Smooth muscle cell (in vitro differentiated cells): ENCODE measurements at regions not wholly inside any gene's neighbourhood (a gene's known extent, or its start where the extent isn't known, plus 50 kb on each side); places are given as distances from the start of the nearest gene placed in this dataset.

Source experiments
- DNase-seq: peaks from one replicate; lab custom pipeline; 2025; ENCODE audit not compliant: unreplicated experiment; lab: John Stamatoyannopoulos, UW
- H2AFZ ChIP-seq: fragments of 200-600 bp; sonication (generic); 2 replicates; pipeline ENCODE4 v1.6.0; 2016; ENCODE audit warnings: antibody characterized with exemption, low read depth, mild to moderate bottlenecking
- H3F3A ChIP-seq: fragments of 200-600 bp; sonication (generic); 2 replicates; pipeline ENCODE4 v1.6.0; 2017; ENCODE audit warnings: antibody characterized with exemption, low read depth
- H3K27ac ChIP-seq: fragments of 200-600 bp; sonication (generic); 2 replicates; pipeline ENCODE4 v1.5.1; 2016; ENCODE audit warnings: low read depth, mild to moderate bottlenecking
- H3K27me3 ChIP-seq: fragments of 200-600 bp; sonication (generic); 2 replicates; pipeline ENCODE4 v1.6.1; 2016; ENCODE audit warnings: low read depth, mild to moderate bottlenecking
- H3K36me3 ChIP-seq: fragments of 200-600 bp; sonication (generic); 2 replicates; pipeline ENCODE4 v1.5.1; 2016; ENCODE audit warnings: low read depth
- H3K4me1 ChIP-seq: fragments of 200-600 bp; sonication (generic); 2 replicates; pipeline ENCODE4 v1.5.1; 2016; ENCODE audit warnings: low read depth
- H3K4me2 ChIP-seq: fragments of 200-600 bp; sonication (generic); 2 replicates; pipeline ENCODE4 v1.6.0; 2016; ENCODE audit warnings: mild to moderate bottlenecking
- H3K4me3 ChIP-seq: fragments of 200-600 bp; sonication (generic); 2 replicates; pipeline ENCODE4 v1.5.1; 2016; ENCODE audit warnings: mild to moderate bottlenecking
- H3K79me2 ChIP-seq: fragments of 200-600 bp; sonication (generic); 2 replicates; pipeline ENCODE4 v1.6.0; 2016; ENCODE audit warnings: low read depth, mild to moderate bottlenecking
- H3K9ac ChIP-seq: fragments of 200-600 bp; sonication (generic); 2 replicates; pipeline ENCODE4 v1.6.0; 2016; ENCODE audit warnings: low read depth
- H3K9me3 ChIP-seq: fragments of 200-600 bp; sonication (generic); replicated peaks from 2 replicates; pipeline ENCODE4 v1.5.1; 2016; ENCODE audit warnings: low read depth
- H4K20me1 ChIP-seq: fragments of 200-600 bp; sonication (generic); 2 replicates; pipeline ENCODE4 v1.6.0; 2016; ENCODE audit warnings: low read depth
- WGBS: methylation state at CpG from one replicate; pipeline ENCODE4 v1.1.7; 2016; ENCODE audit warnings: low lambda C conversion rate; 5-methylcytosine and 5-hydroxymethylcytosine counted together
- TF ChIP-seq, protein P1 (sequence below): fragments of 200-600 bp; sonication (generic); IDR thresholded peaks from 2 replicates; pipeline ENCODE4 v1.5.1; 2017; ENCODE audit warnings: borderline replicate concordance, mild to moderate bottlenecking, antibody characterized with exemption; ENCODE audit not compliant: insufficient read depth, poor library complexity, severe bottlenecking

- no peaks in the 10 kb centered on the region for H3K79me2 ChIP-seq
- no peaks in the 10 kb centered on the region for H3F3A ChIP-seq
- no peaks in the 10 kb centered on the region for H3K9me3 ChIP-seq
- DNase-seq, result no peak
- no peaks in the 10 kb centered on the region for H3K36me3 ChIP-seq
- no peak overlapping the region for H3K4me2 ChIP-seq
- no peaks in the 10 kb centered on the region for H3K27me3 ChIP-seq
- H2AFZ ChIP-seq, result no peak overlapping the region
- H3K27ac ChIP-seq, result no peak overlapping the region
- 90% methylated on average over 10 of the region's 10 CpGs for WGBS
- TF ChIP-seq, protein P1, sequence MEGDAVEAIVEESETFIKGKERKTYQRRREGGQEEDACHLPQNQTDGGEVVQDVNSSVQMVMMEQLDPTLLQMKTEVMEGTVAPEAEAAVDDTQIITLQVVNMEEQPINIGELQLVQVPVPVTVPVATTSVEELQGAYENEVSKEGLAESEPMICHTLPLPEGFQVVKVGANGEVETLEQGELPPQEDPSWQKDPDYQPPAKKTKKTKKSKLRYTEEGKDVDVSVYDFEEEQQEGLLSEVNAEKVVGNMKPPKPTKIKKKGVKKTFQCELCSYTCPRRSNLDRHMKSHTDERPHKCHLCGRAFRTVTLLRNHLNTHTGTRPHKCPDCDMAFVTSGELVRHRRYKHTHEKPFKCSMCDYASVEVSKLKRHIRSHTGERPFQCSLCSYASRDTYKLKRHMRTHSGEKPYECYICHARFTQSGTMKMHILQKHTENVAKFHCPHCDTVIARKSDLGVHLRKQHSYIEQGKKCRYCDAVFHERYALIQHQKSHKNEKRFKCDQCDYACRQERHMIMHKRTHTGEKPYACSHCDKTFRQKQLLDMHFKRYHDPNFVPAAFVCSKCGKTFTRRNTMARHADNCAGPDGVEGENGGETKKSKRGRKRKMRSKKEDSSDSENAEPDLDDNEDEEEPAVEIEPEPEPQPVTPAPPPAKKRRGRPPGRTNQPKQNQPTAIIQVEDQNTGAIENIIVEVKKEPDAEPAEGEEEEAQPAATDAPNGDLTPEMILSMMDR, result no peak
- H3K9ac ChIP-seq, result no peak overlapping the region
- H3K4me1 ChIP-seq, result peaks cover 3% of the 10 kb centered on the region
- no peaks in the 10 kb centered on the region for H4K20me1 ChIP-seq
- H3K4me3 ChIP-seq, result no peak overlapping the region
Measured at GRCh38 chr2:129763190-129763846, 216.1 kb upstream of the RAB6C start.

GRCh38 chr2:129763966-129764365 is 215.5 kb upstream of the RAB6C start:
- Histone ChIP-seq H3F3A (no peaks in the 10 kb centered on the region), H3K4me3 (no peak overlapping the region), H3K4me1 (no peaks in the 10 kb centered on the region), H3K79me2 (no peaks in the 10 kb centered on the region), H4K20me1 (no peaks in the 10 kb centered on the region), H3K4me2 (no peak overlapping the region), H2AFZ (no peak overlapping the region), H3K9ac (no peak overlapping the region), H3K9me3 (no peaks in the 10 kb centered on the region), H3K36me3 (no peaks in the 10 kb centered on the region), H3K27me3 (no peaks in the 10 kb centered on the region), H3K27ac (no peak overlapping the region)
- TF ChIP-seq, protein P1, result no peak
- no peak for DNase-seq
- WGBS, result 91% methylated on average over 5 of the region's 5 CpGs

DNA sequence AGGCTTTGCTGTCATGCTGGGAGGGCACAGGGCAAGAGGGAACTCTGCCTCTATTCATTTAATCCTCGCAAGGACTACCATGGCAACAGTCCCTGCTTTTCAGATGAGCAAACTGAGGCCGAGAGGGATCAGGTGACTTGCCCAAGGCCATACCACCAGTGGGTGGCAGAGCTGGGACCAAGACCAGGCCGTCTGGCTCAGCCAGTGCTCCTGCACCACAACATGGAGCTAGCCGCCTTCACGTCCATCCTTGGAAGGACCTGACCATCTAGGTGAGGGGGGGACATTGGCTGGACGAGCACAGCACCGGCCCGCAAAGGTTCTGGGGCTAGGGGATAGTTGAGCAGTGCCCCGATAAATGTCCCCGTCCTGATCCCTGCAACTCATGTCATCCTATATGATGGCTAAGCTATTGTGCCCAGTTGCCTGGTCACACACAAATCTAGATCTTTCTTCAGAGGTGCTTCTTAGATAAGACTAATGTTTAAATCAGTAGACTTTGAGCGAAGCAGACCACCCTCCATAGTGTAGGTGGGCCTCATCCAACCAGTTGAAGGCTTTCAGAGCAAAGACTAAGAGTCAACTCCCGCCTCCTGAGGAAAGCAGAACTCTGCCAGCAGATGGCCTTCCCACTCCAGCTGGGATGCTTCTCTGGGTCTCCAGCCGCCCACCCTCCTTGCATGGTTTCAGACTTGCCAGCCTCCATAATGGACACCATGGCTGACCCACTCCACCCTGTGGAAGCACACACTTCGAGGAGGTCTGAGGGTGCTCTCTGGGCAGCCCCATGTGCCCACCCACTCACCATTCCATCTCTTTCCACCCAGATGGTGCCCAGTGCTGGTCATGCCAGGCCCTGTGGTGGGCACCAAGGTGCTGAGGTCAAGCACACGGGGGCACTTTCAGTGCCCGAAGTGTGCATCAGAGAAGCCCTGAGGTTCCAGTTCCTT is 214.8 kb upstream of the RAB6C start:
- H3K4me1 ChIP-seq, result no peaks in the 10 kb centered on the region
- no peak overlapping the region for H3K9ac ChIP-seq
- H2AFZ ChIP-seq, result no peak overlapping the region
- H3K4me3 ChIP-seq, result no peak overlapping the region
- H3F3A ChIP-seq, result no peaks in the 10 kb centered on the region
- H4K20me1 ChIP-seq, result no peaks in the 10 kb centered on the region
- no peak overlapping the region for H3K4me2 ChIP-seq
- H3K27me3 ChIP-seq, result no peaks in the 10 kb centered on the region
- H3K27ac ChIP-seq, result no peak overlapping the region
- WGBS, result 89% methylated on average over 14 of the region's 16 CpGs
- DNase-seq, result no peak
- H3K9me3 ChIP-seq, result no peaks in the 10 kb centered on the region
- H3K79me2 ChIP-seq, result no peaks in the 10 kb centered on the region
- no peaks in the 10 kb centered on the region for H3K36me3 ChIP-seq
- TF ChIP-seq, protein P1, result no peak
